A549 (cell line): ENCODE measurements at regions not wholly inside any gene's neighbourhood (a gene's known extent, or its start where the extent isn't known, plus 50 kb on each side); places are given as distances from the start of the nearest gene placed in this dataset.
"Not testable (repeated sequence)": the region's sequence is repeated elsewhere in the genome, so short reads cannot be mapped to it uniquely, and the experiment has no call there.

Experiments
- EP300 ChIP-seq, 2 experiments: fragments of >200 bp; sonication (Bioruptor Twin); formaldehyde crosslinking; IDR thresholded peaks; 2 replicates in 1 of 2; 3 replicates in 1 of 2; pipeline ENCODE4 v1.6.1; 2016 to 2017
- POLR2A ChIP-seq: IDR thresholded peaks from 2 replicates; pipeline ENCODE4 v1.6.1; 2012; ENCODE audit warnings: mild to moderate bottlenecking, low read length
- SREBF2 ChIP-seq: fragments of 450-650 bp; IDR thresholded peaks from 2 replicates; pipeline ENCODE4 v1.6.1; 2014; ENCODE audit warnings: mild to moderate bottlenecking, moderate library complexity
- TFCP2L1 ChIP-seq: fragments of 250-450 bp; sonication (Bioruptor Pico); IDR thresholded peaks from 2 replicates; pipeline ENCODE4 v1.5.0; 2021; ENCODE audit warnings: mild to moderate bottlenecking
- ZC3H11A ChIP-seq: fragments of 450-650 bp; IDR thresholded peaks from 2 replicates; pipeline ENCODE4 v1.6.1; 2014; ENCODE audit warnings: antibody characterized with exemption, mild to moderate bottlenecking
- TF ChIP-seq, protein P1 (sequence below): fragments of >200 bp; sonication (Bioruptor Twin); formaldehyde crosslinking; IDR thresholded peaks from 3 replicates; pipeline ENCODE4 v1.5.1; 2016

DNA sequence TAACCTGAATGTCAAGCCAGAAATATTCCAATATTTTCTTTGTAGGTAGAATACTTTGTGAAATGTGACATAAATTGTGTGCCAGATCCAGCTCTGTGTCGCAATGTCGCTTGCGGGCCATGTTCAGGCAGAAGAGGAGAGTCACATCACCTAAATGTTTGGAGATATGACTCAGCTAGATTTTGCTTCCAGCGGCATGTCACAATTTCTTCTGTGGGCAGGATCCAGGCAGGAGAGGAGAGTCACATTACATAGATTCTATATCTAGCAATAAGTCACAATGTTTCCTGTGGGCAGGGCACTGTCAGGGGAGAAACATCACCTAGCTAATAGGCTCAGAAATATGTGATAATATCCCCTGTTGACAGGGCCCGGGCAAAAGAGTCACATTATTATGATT lies 159.6 kb upstream of the BPY2C start:
- TF ChIP-seq, protein P1, sequence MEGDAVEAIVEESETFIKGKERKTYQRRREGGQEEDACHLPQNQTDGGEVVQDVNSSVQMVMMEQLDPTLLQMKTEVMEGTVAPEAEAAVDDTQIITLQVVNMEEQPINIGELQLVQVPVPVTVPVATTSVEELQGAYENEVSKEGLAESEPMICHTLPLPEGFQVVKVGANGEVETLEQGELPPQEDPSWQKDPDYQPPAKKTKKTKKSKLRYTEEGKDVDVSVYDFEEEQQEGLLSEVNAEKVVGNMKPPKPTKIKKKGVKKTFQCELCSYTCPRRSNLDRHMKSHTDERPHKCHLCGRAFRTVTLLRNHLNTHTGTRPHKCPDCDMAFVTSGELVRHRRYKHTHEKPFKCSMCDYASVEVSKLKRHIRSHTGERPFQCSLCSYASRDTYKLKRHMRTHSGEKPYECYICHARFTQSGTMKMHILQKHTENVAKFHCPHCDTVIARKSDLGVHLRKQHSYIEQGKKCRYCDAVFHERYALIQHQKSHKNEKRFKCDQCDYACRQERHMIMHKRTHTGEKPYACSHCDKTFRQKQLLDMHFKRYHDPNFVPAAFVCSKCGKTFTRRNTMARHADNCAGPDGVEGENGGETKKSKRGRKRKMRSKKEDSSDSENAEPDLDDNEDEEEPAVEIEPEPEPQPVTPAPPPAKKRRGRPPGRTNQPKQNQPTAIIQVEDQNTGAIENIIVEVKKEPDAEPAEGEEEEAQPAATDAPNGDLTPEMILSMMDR = not testable (repeated sequence)
- TF ChIP-seq POLR2A; SREBF2; ZC3H11A; TFCP2L1 (CRISPR knock-in tag); EP300 (IDR thresholded peaks at IDR 0.05): not testable (repeated sequence)
